Brain microvascular endothelial cell (primary cell): ENCODE measurements at regions not wholly inside any gene's neighbourhood (a gene's known extent, or its start where the extent isn't known, plus 50 kb on each side); places are given as distances from the start of the nearest gene placed in this dataset.

Experiments used
- DNase-seq: peaks from one replicate; pipeline ENCODE4 v3.0.0-alpha.2; 2020
- H3K27ac ChIP-seq: fragments of 250-450 bp; sonication (Bioruptor Pico); 2 replicates; pipeline ENCODE4 v1.5.1; 2020; ENCODE audit warnings: mild to moderate bottlenecking, moderate library complexity
- H3K27me3 ChIP-seq: fragments of 250-450 bp; sonication (Bioruptor Pico); replicated peaks from 2 replicates; pipeline ENCODE4 v1.5.1; 2020; ENCODE audit warnings: mild to moderate bottlenecking
- H3K36me3 ChIP-seq: fragments of 250-450 bp; sonication (Bioruptor Pico); replicated peaks from 2 replicates; pipeline ENCODE4 v1.5.1; 2020; ENCODE audit warnings: mild to moderate bottlenecking
- H3K4me3 ChIP-seq: 2 replicates; pipeline ENCODE4 v1.5.1; 2011; ENCODE audit warnings: low read depth, mild to moderate bottlenecking, control low read depth, low read length, moderate library complexity
- in situ Hi-C: cut with HindIII; loops from 2 replicates; pipeline ENCODE4 v1.10.0; 2017; ENCODE audit warnings: low sequenced_read_pairs, low pct_ligation_motif_present
- TF ChIP-seq, protein P1 (sequence below): IDR thresholded peaks from 2 replicates; pipeline ENCODE4 v1.5.1; 2011; ENCODE audit warnings: low read depth, mild to moderate bottlenecking, moderate library complexity, low read length, control low read depth, inconsistent platforms; ENCODE audit errors: missing control alignments

DNA sequence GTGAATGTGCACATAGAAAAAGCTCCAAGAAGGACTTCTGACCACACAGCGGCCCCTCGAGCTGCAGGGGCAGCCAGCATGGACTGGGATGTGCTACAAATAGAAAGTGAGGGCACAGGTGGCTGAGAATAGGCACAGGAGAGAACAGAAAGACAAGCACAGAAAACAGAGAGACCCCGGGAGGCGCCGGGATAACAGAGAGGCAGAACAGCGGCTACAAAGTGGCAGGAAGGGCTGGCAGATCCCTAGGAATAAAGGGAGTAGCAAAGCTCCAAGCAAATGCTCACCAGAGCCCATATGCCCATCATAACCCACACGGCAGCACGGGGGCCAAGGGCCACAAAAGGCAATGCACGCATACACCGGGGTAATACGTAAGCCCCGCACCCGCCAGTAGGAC is 201.7 kb upstream of the NSMCE3 start:
- Histone ChIP-seq H3K4me3 (no peak overlapping the region), H3K27ac (no peak overlapping the region), H3K27me3 (no peaks in the 10 kb centered on the region), H3K36me3 (no peaks in the 10 kb centered on the region)
- TF ChIP-seq, protein P1, sequence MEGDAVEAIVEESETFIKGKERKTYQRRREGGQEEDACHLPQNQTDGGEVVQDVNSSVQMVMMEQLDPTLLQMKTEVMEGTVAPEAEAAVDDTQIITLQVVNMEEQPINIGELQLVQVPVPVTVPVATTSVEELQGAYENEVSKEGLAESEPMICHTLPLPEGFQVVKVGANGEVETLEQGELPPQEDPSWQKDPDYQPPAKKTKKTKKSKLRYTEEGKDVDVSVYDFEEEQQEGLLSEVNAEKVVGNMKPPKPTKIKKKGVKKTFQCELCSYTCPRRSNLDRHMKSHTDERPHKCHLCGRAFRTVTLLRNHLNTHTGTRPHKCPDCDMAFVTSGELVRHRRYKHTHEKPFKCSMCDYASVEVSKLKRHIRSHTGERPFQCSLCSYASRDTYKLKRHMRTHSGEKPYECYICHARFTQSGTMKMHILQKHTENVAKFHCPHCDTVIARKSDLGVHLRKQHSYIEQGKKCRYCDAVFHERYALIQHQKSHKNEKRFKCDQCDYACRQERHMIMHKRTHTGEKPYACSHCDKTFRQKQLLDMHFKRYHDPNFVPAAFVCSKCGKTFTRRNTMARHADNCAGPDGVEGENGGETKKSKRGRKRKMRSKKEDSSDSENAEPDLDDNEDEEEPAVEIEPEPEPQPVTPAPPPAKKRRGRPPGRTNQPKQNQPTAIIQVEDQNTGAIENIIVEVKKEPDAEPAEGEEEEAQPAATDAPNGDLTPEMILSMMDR: no peak
- in situ Hi-C loops: no loop called here
- no peak for DNase-seq

DNA sequence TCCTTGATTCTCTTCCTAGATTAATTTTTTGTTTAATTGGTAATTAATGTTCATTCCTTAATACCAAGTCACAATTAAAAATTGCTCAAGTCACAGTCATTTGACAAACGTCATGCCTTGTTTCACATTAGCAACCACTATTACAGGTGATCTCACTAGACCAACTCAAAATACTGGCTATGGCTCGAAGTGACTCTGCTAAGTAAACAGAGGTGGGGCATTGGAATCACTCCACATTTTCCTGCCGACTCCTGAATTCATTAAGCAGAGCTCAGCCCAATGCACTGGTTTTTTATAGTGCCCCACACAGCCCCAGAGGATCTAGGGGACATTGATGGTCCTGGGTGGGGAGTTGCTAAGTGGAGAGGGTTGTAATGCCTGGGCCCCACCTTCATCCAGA is 201.2 kb upstream of the NSMCE3 start:
- Histone ChIP-seq H3K4me3 (no peak overlapping the region), H3K27me3 (no peaks in the 10 kb centered on the region), H3K36me3 (no peaks in the 10 kb centered on the region), H3K27ac (no peak overlapping the region)
- in situ Hi-C loops: no loop called here
- DNase-seq: no peak
- TF ChIP-seq, protein P1: no peak

DNA sequence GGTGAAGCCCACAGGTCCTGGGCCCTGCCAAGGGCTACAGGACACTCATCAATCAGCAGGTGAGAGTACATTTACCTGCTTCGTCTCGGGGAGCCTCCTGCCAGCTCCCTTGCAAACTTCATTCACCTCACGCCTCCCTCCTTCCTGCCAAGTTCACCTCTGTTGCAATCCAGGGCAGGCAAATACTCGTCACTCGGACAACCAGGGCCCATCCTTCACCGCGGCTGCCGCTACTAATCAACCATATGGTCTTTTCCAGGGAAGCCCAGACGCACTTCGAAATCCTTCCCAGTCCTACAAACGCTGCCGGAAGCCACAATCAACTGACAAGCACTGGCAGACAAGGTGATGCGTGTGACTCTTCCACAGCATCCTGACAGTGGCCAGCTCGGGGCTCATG is 200.7 kb upstream of the NSMCE3 start:
- no peak overlapping the region for H3K4me3 ChIP-seq
- H3K27ac ChIP-seq: no peak overlapping the region
- DNase-seq: no peak
- in situ Hi-C loops: no loop called here
- no peaks in the 10 kb centered on the region for H3K36me3 ChIP-seq
- TF ChIP-seq, protein P1: no peak
- H3K27me3 ChIP-seq: no peaks in the 10 kb centered on the region

DNA sequence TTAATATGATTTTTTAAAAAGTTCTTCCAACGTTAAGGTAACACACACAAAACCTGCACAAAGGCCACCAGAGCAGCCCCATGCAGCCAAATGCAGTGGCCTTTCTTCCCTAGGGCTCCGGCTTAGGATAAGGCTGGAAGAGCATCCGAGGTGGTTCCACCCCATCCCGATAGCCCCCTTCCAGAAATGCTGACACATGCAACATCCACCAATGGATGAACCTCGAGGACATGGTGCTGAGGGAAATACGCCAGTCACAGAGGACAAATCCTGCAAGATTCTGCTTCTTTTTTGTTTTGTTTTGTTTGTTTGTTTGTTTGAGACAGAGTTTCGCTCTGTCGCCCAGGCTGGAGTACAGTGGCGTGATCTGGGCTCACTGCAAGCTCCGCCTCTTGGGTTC is 199.3 kb upstream of the NSMCE3 start:
- in situ Hi-C loops: no loop called here
- no peaks in the 10 kb centered on the region for H3K36me3 ChIP-seq
- DNase-seq: no peak
- H3K27me3 ChIP-seq: no peaks in the 10 kb centered on the region
- H3K4me3 ChIP-seq: no peak overlapping the region
- TF ChIP-seq, protein P1: no peak
- no peak overlapping the region for H3K27ac ChIP-seq

DNA sequence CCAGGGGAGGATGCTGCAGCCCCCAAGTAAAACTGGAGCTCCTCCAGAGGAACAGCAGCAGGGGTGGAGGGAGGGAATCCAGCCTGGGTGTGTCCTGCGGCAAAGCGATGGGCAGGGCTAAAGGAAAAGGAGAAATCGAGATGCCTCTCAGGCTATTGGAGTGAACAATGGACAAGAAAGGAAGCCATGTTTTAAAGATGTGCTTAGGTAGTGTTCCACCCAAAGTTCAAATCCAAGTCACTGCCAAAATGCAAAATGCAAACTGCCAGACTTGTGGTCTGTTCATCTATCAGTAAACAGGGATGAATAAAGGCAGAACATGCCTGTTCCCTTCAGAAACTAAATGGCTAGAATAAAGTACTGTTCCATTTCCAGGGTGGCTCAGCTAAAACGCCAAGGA is 197.5 kb upstream of the NSMCE3 start:
- Histone ChIP-seq H3K27me3 (no peaks in the 10 kb centered on the region), H3K4me3 (no peak overlapping the region), H3K36me3 (no peaks in the 10 kb centered on the region), H3K27ac (no peak overlapping the region)
- DNase-seq: no peak
- TF ChIP-seq, protein P1: no peak
- in situ Hi-C loops: no loop called here

DNA sequence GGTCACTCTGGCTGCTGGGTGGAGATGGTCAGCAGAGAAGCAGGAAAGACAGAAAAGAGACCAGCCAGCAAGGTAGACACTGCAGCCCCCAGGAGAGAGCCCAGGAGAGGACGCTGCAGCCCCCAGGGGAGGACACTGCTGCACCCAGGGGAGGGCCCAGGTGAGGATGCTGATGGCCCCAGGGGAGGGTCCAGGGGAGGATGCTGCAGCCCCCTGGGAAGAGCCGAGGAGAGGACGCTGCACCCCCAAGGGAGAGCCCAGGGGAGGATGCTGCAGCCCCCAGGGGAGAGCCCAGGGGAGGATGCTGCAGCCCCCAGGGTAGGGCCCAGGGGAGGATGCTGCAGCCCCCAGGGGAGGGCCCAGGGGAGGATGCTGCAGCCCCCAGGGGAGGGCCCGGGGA is 196.7 kb upstream of the NSMCE3 start:
- Histone ChIP-seq H3K27me3 (no peaks in the 10 kb centered on the region), H3K27ac (no peak overlapping the region), H3K36me3 (no peaks in the 10 kb centered on the region), H3K4me3 (no peak overlapping the region)
- DNase-seq: no peak
- in situ Hi-C loops: no loop called here
- TF ChIP-seq, protein P1: no peak
